SK-N-SH (cell line): ENCODE measurements at regions not wholly inside any gene's neighbourhood (a gene's known extent, or its start where the extent isn't known, plus 50 kb on each side); places are given as distances from the start of the nearest gene placed in this dataset.

ENCODE experiments used
- CTCF ChIA-PET: fragments of 300-600, 350-600 bp; formaldehyde crosslinking; extraction: SDS; loops from one replicate; lab custom pipeline; 2021; lab: Yijun Ruan, JAX
- POLR2A ChIA-PET: fragments of 350-600 bp; sonication (Branson Sonifier 250); formaldehyde crosslinking; extraction: SDS; loops from one replicate; lab custom pipeline; 2020; ENCODE audit warnings: antibody characterized with exemption, inconsistent platforms; lab: Yijun Ruan, JAX
- DNase-seq: peaks from one replicate; pipeline ENCODE4 v3.0.0; 2012
- H2AFZ ChIP-seq: fragments of 200-600 bp; sonication (generic); 2 replicates; pipeline ENCODE4 v1.8.1; 2016; ENCODE audit warnings: antibody characterized with exemption, mild to moderate bottlenecking, low read depth
- H3F3A ChIP-seq: fragments of 200-600 bp; sonication (generic); replicated peaks from 2 replicates; pipeline ENCODE3; 2016; ENCODE audit warnings: antibody characterized with exemption, mild to moderate bottlenecking; ENCODE audit not compliant: insufficient read depth
- H3K27ac ChIP-seq, 2 experiments: fragments of 200-500 bp in 1 of 2; fragments of 200-600 bp in 1 of 2; sonication (Bioruptor generic) in 1 of 2; sonication (generic), shearing (Covaris generic) in 1 of 2; 2 replicates each; pipeline versions ENCODE4 v1.5.1 to v1.6.1; 2014 to 2016; ENCODE audit warnings: low read depth in 2 of 2, inconsistent platforms in 1 of 2, low read length in 1 of 2, mild to moderate bottlenecking in 1 of 2, mixed read lengths in 1 of 2
- H3K27me3 ChIP-seq: fragments of 200-600 bp; sonication (generic), shearing (Covaris generic); 2 replicates; pipeline ENCODE4 v1.6.1; 2016; ENCODE audit warnings: mixed run types; ENCODE audit not compliant: insufficient read depth
- H3K36me3 ChIP-seq, 2 experiments: fragments of 200-500 bp in 1 of 2; fragments of 200-600 bp in 1 of 2; sonication (Bioruptor generic) in 1 of 2; sonication (generic) in 1 of 2; replicated peaks in 1 of 2; 2 replicates each; pipeline versions ENCODE3 to v1.5.1; 2014 to 2016; ENCODE audit warnings: low read length in 1 of 2, mild to moderate bottlenecking in 1 of 2; ENCODE audit not compliant: insufficient read depth in 2 of 2, control insufficient read depth in 1 of 2
- H3K4me1 ChIP-seq, 2 experiments: fragments of 200-500 bp in 1 of 2; fragments of 200-600 bp in 1 of 2; sonication (Bioruptor generic) in 1 of 2; sonication (generic), shearing (Covaris generic) in 1 of 2; 2 replicates each; pipeline versions ENCODE4 v1.5.1 to v1.6.1; 2014 to 2016; ENCODE audit warnings: low read depth in 1 of 2, low read length in 1 of 2, mixed run types in 1 of 2; ENCODE audit not compliant: insufficient read depth in 2 of 2, control insufficient read depth in 1 of 2
- H3K4me2 ChIP-seq: fragments of 200-600 bp; sonication (generic), shearing (Covaris generic); 2 replicates; pipeline ENCODE4 v1.6.1; 2017; ENCODE audit warnings: mixed run types
- H3K4me3 ChIP-seq, 2 experiments: fragments of 200-500 bp in 1 of 2; fragments of 200-600 bp in 1 of 2; sonication (Bioruptor generic) in 1 of 2; sonication (generic), shearing (Covaris generic) in 1 of 2; 2 replicates each; pipeline versions ENCODE4 v1.5.1 to v1.8.1; 2014 to 2016; ENCODE audit warnings: low read depth in 2 of 2, inconsistent platforms in 1 of 2, low read length in 1 of 2, mild to moderate bottlenecking in 1 of 2, mixed read lengths in 1 of 2, moderate library complexity in 1 of 2
- H3K79me2 ChIP-seq: fragments of 200-600 bp; sonication (generic); 2 replicates; pipeline ENCODE4 v1.8.1; 2017; ENCODE audit warnings: mild to moderate bottlenecking; ENCODE audit not compliant: insufficient read depth
- H3K9ac ChIP-seq: fragments of 200-600 bp; sonication (generic); 2 replicates; pipeline ENCODE4 v1.6.1; 2017; ENCODE audit warnings: mixed run types
- H3K9me2 ChIP-seq: fragments of 200-600 bp; sonication (generic); 2 replicates; pipeline ENCODE4 v1.6.1; 2017; ENCODE audit warnings: mixed run types
- H3K9me3 ChIP-seq: fragments of 200-600 bp; sonication (generic); 2 replicates; pipeline ENCODE4 v1.6.1; 2017; ENCODE audit warnings: mixed run types, mild to moderate bottlenecking, moderate library complexity
- H4K20me1 ChIP-seq: fragments of 200-600 bp; sonication (generic); 2 replicates; pipeline ENCODE4 v1.6.1; 2017; ENCODE audit warnings: mild to moderate bottlenecking, mixed run types; ENCODE audit not compliant: insufficient read depth
- CHD2 ChIP-seq: fragments of 150-350 bp; IDR thresholded peaks from 2 replicates; pipeline ENCODE4 v1.6.1; 2018; ENCODE audit warnings: low read length; ENCODE audit not compliant: partially characterized antibody
- CTCF ChIP-seq: fragments of 200-600 bp; sonication (generic); IDR thresholded peaks from 2 replicates; pipeline ENCODE4 v1.6.1; 2017; ENCODE audit warnings: antibody characterized with exemption, mild to moderate bottlenecking, moderate library complexity
- ELF1 ChIP-seq: IDR thresholded peaks from 2 replicates; pipeline ENCODE4 v1.4.0; 2012
- EP300 ChIP-seq, 2 experiments: IDR thresholded peaks; 2 replicates each; pipeline versions ENCODE4 v1.4.0 to v1.6.1; 2012; ENCODE audit warnings: borderline replicate concordance in 1 of 2, low read depth in 1 of 2, low read length in 1 of 2
- FOSL2 ChIP-seq: IDR thresholded peaks from 2 replicates; pipeline ENCODE4 v1.4.0; 2012; ENCODE audit warnings: low read depth, mild to moderate bottlenecking, moderate library complexity, borderline replicate concordance
- FOXJ3 ChIP-seq: sonication (generic); formaldehyde crosslinking; IDR thresholded peaks from 2 replicates; pipeline ENCODE4 v1.5.1; 2020; ENCODE audit warnings: mild to moderate bottlenecking, missing genetic modification reagents
- FOXM1 ChIP-seq: IDR thresholded peaks from 2 replicates; pipeline ENCODE4 v1.4.0; 2012; ENCODE audit warnings: low read depth, mild to moderate bottlenecking
- GABPA ChIP-seq: IDR thresholded peaks from 2 replicates; pipeline ENCODE4 v1.4.0; 2012; ENCODE audit warnings: low read depth, mild to moderate bottlenecking
- JUND ChIP-seq: IDR thresholded peaks from 2 replicates; pipeline ENCODE4 v1.4.0; 2012
- MEF2A ChIP-seq: IDR thresholded peaks from 2 replicates; pipeline ENCODE4 v1.4.0; 2012; ENCODE audit warnings: low read depth, borderline replicate concordance
- NRF1 ChIP-seq: IDR thresholded peaks from 2 replicates; pipeline ENCODE4 v1.6.1; 2012; ENCODE audit warnings: low read depth, mild to moderate bottlenecking, low read length
- RAD21 ChIP-seq: IDR thresholded peaks from 2 replicates; pipeline ENCODE4 v1.6.1; 2012; ENCODE audit warnings: mild to moderate bottlenecking, low read length
- RXRA ChIP-seq: IDR thresholded peaks from 2 replicates; pipeline ENCODE4 v1.4.0; 2012; ENCODE audit warnings: low read depth, mild to moderate bottlenecking, borderline replicate concordance
- SMC3 ChIP-seq: IDR thresholded peaks from 2 replicates; pipeline ENCODE4 v1.6.1; 2012; ENCODE audit warnings: low read depth, low read length, improper control_type of control experiment
- TAF1 ChIP-seq: IDR thresholded peaks from 2 replicates; pipeline ENCODE4 v1.6.1; 2012; ENCODE audit warnings: low read depth, mild to moderate bottlenecking, low read length, moderate library complexity, borderline replicate concordance
- TCF12 ChIP-seq: IDR thresholded peaks from 2 replicates; pipeline ENCODE4 v1.4.0; 2012
- USF1 ChIP-seq: IDR thresholded peaks from 2 replicates; pipeline ENCODE4 v1.4.0; 2012; ENCODE audit warnings: low read depth, borderline replicate concordance
- YY1 ChIP-seq: IDR thresholded peaks from 2 replicates; pipeline ENCODE4 v1.4.0; 2012; ENCODE audit warnings: low read depth, mild to moderate bottlenecking
- WGBS: methylation state at CpG from one replicate; pipeline ENCODE4 v1.1.6; 2017; ENCODE audit warnings: low lambda C conversion rate; 5-methylcytosine and 5-hydroxymethylcytosine counted together
- TF ChIP-seq, protein P1 (sequence below): IDR thresholded peaks from 2 replicates; pipeline ENCODE4 v1.4.0; 2012; ENCODE audit warnings: low read depth
- TF ChIP-seq, protein P2 (sequence below): fragments of 150-350 bp; IDR thresholded peaks from 2 replicates; pipeline ENCODE4 v1.6.1; 2017; ENCODE audit warnings: antibody characterized with exemption, low read length, low read depth, borderline replicate concordance

DNA sequence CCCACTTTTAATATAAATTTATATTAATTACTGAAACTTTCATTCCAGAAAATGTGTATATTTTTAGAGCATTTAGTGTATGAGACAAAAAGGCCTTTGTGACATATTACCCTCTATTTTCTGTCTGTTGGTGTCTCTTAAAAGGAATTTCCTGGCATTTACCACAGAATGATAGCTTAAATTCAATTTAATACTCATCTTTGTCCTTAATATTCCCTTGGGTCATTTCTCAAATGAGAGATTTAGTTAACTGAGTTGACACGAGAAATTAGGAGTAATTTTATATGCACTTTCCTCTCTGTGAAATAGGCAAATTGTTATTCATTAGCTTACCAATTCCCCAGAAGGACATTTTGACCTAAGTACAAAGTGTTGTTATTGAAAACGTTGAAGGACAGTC lies 101.7 kb upstream of the CTTNBP2 start (continued):
- TF ChIP-seq USF1 (no peak), FOXJ3 (CRISPR knock-in tag) (no peak), RXRA (no peak), CHD2 (no peak), EP300 (IDR thresholded peaks at IDR 0.05; ENCODE audit: borderline replicate concordance in 1 of 2, low read depth in 1 of 2, low read length in 1 of 2) (no peak), JUND (no peak), CTCF (no peak), TAF1 (no peak)
- TF ChIP-seq, protein P1, sequence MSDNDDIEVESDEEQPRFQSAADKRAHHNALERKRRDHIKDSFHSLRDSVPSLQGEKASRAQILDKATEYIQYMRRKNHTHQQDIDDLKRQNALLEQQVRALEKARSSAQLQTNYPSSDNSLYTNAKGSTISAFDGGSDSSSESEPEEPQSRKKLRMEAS = no peak
- TF ChIP-seq, protein P2, sequence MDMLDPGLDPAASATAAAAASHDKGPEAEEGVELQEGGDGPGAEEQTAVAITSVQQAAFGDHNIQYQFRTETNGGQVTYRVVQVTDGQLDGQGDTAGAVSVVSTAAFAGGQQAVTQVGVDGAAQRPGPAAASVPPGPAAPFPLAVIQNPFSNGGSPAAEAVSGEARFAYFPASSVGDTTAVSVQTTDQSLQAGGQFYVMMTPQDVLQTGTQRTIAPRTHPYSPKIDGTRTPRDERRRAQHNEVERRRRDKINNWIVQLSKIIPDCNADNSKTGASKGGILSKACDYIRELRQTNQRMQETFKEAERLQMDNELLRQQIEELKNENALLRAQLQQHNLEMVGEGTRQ = no peak
- TF ChIP-seq, all 33 proteins: peak for 0

DNA sequence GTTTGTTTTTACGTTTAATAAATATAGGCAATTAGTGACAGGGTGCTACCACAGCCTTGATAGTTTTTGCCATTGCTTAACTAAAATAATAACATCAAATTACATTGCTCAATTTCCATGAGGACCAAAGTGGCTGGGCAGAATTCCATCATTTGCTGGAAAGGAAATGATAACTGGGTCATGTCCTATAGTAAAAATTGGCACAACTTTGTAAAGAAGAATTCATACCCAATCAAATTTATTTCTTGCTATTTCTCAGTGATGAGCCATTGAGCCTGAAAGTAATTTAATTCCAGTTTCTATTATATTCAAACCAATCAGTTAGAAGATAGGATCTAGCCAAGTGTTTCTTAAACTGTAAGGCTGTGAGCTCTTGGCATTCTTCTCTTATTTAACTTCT lies 102.2 kb upstream of the CTTNBP2 start:
- no peak overlapping the region for H2AFZ ChIP-seq
- WGBS = 1% methylated on average over 1 of the region's 1 CpG
- CTCF ChIA-PET = interaction anchor here (1.5 to 4.7 kb wide), 2 partner anchors 17 to 44 kb away, joined by 3 to 15 read pairs; no protein-coding TSS in a partner anchor
- H3K4me1 ChIP-seq = peaks cover 0 to 5% of the 10 kb centered on the region in 2 experiments; a peak in 1 of 4 replicates
- H3K9me2 ChIP-seq = no peaks in the 10 kb centered on the region
- no peaks in the 10 kb centered on the region for H4K20me1 ChIP-seq
- H3K36me3 ChIP-seq = no peaks in the 10 kb centered on the region
- no peaks in the 10 kb centered on the region for H3K27me3 ChIP-seq
- no peak for DNase-seq
- no peaks in the 10 kb centered on the region for H3F3A ChIP-seq
- no peaks in the 10 kb centered on the region for H3K9me3 ChIP-seq
- POLR2A ChIA-PET = no interaction called here
- H3K79me2 ChIP-seq = no peaks in the 10 kb centered on the region
- no peak overlapping the region for H3K4me3 ChIP-seq
- no peak overlapping the region for H3K4me2 ChIP-seq
- no peak overlapping the region for H3K9ac ChIP-seq
- TF ChIP-seq NRF1 = no peak
- no peak for TF ChIP-seq FOXM1
- TF ChIP-seq SMC3 = no peak
- TF ChIP-seq FOSL2 = no peak
- TF ChIP-seq USF1 = no peak
- no peak for TF ChIP-seq YY1
- TF ChIP-seq ELF1 = no peak
- TF ChIP-seq TCF12 = no peak
- no peak for TF ChIP-seq RXRA
- TF ChIP-seq GABPA = no peak
- TF ChIP-seq, protein P2 = no peak
- TF ChIP-seq CTCF = no peak
- TF ChIP-seq EP300 (IDR thresholded peaks at IDR 0.05; ENCODE audit: borderline replicate concordance in 1 of 2, low read depth in 1 of 2, low read length in 1 of 2) = no peak
- no peak for TF ChIP-seq RAD21
- no peak for TF ChIP-seq CHD2
- no peak for TF ChIP-seq MEF2A
- no peak overlapping the region for H3K27ac ChIP-seq
